Panc1 (cell line): ENCODE measurements at regions not wholly inside any gene's neighbourhood (a gene's known extent, or its start where the extent isn't known, plus 50 kb on each side); places are given as distances from the start of the nearest gene placed in this dataset.

Source experiments
- ATAC-seq: fragments of 200-7000 bp; cut with Tn5 transposase; 2 replicates; pipeline ENCODE4 v1.9.1; 2020; ENCODE audit warnings: mild to moderate bottlenecking, moderate library complexity
- BruUV-seq: library from RNA; stranded (reverse); fragments of 400-500 nt; replicated peaks from 2 replicates; lab custom pipeline; 2021; lab: Mats Ljungman, UMichigan
- CTCF ChIA-PET: fragments of 300-600 bp; sonication (Branson Sonifier 250); formaldehyde crosslinking; loops from one replicate; lab custom pipeline; 2022; ENCODE audit warnings: antibody characterized with exemption; lab: Charles Lee
- POLR2A ChIA-PET: fragments of 300-600 bp; sonication (Branson Sonifier 250); formaldehyde crosslinking; loops from one replicate; lab custom pipeline; 2022; ENCODE audit warnings: antibody characterized with exemption; lab: Charles Lee
- DNase-seq: peaks from one replicate; pipeline ENCODE4 v3.0.0-alpha.2; 2010; ENCODE audit warnings: low read depth, low spot score
- H3K27ac ChIP-seq: 2 replicates; pipeline ENCODE4 v1.5.1; 2011; ENCODE audit warnings: mild to moderate bottlenecking, low read length, inconsistent platforms
- H3K27me3 ChIP-seq: fragments of 200-500 bp; sonication (Bioruptor generic); 2 replicates; pipeline ENCODE4 v1.6.0; 2014; ENCODE audit warnings: low read length, inconsistent platforms; ENCODE audit not compliant: control insufficient read depth, insufficient read depth
- H3K36me3 ChIP-seq: fragments of 200-500 bp; sonication (Bioruptor generic); 2 replicates; pipeline ENCODE4 v1.5.1; 2014; ENCODE audit warnings: inconsistent platforms, mild to moderate bottlenecking, low read length, moderate library complexity; ENCODE audit not compliant: control insufficient read depth, insufficient read depth
- H3K4me1 ChIP-seq: 2 replicates; pipeline ENCODE4 v1.5.1; 2011; ENCODE audit warnings: inconsistent platforms, mild to moderate bottlenecking, low read length, moderate library complexity; ENCODE audit not compliant: control insufficient read depth, insufficient read depth
- H3K4me3 ChIP-seq, 2 experiments: 2 replicates each; pipeline ENCODE4 v1.5.1; 2011 to 2012; ENCODE audit warnings: low read depth in 2 of 2, low read length in 2 of 2, mild to moderate bottlenecking in 2 of 2, inconsistent platforms in 1 of 2, moderate library complexity in 1 of 2
- H3K9me3 ChIP-seq: fragments of 200-500 bp; sonication (Bioruptor generic); 2 replicates; pipeline ENCODE4 v1.5.1; 2014; ENCODE audit warnings: low read depth, mild to moderate bottlenecking, inconsistent platforms, low read length, moderate library complexity; ENCODE audit not compliant: control insufficient read depth, insufficient read depth
- CTCF ChIP-seq: fragments of 450-650 bp; IDR thresholded peaks from 2 replicates; pipeline ENCODE4 v1.5.1; 2017; ENCODE audit warnings: mild to moderate bottlenecking
- POLR2AphosphoS5 ChIP-seq: IDR thresholded peaks from 2 replicates; pipeline ENCODE4 v1.6.1; 2012; ENCODE audit warnings: mild to moderate bottlenecking, low read depth, low read length, moderate library complexity
- REST ChIP-seq, 2 experiments: IDR thresholded peaks; 2 replicates each; pipeline ENCODE4 v1.6.1; 2011 to 2012; ENCODE audit warnings: low read depth in 2 of 2, control low read depth in 1 of 2, low read length in 1 of 2, mild to moderate bottlenecking in 1 of 2, moderate library complexity in 1 of 2; ENCODE audit not compliant: insufficient read depth in 1 of 2
- SIN3A ChIP-seq: IDR thresholded peaks from 2 replicates; pipeline ENCODE4 v1.6.1; 2012; ENCODE audit warnings: low read depth, mild to moderate bottlenecking, low read length, moderate library complexity, borderline replicate concordance; ENCODE audit not compliant: insufficient read depth
- TCF7L2 ChIP-seq: IDR thresholded peaks from 2 replicates; pipeline ENCODE4 v1.6.1; 2011; ENCODE audit warnings: mild to moderate bottlenecking, low read depth, low read length, inconsistent platforms
- in situ Hi-C: cut with HindIII; loops from 2 replicates; pipeline ENCODE4 v1.10.0; 2016; ENCODE audit warnings: low sequenced_read_pairs, low pct_unique_long_range_greater_than_20kb
- intact Hi-C: fragments of 100-400 bp; cut with micrococcal nuclease; formaldehyde crosslinking; loops from one replicate; pipeline ENCODE4 v1.10.0; 2022; ENCODE audit not compliant: unreplicated experiment

GRCh38 chr1:232899268-232899667, 51.1 kb upstream of the NTPCR start:
- Histone ChIP-seq H3K27me3 (peaks cover 2% of the 10 kb centered on the region; the same call in 1 of the 2 replicates), H3K9me3 (no peaks in the 10 kb centered on the region; the same call in 1 of the 2 replicates), H3K4me1 (no peaks in the 10 kb centered on the region), H3K27ac (no peak overlapping the region), H3K36me3 (no peaks in the 10 kb centered on the region), H3K4me3 (no peak overlapping the region)
- CTCF ChIA-PET, result no interaction called here
- intact Hi-C loops (no loop called here), in situ Hi-C loops (no loop called here)
- DNase-seq (no peak), ATAC-seq (no peak)
- TF ChIP-seq SIN3A, result no peak
- TF ChIP-seq POLR2AphosphoS5, result no peak
- no peak for TF ChIP-seq CTCF
- no peak for TF ChIP-seq REST (IDR thresholded peaks at IDR 0.05; ENCODE audit: insufficient read depth in 1 of 2, low read depth in 2 of 2, low read length in 1 of 2)
- no peak for TF ChIP-seq TCF7L2
- POLR2A ChIA-PET, result interaction anchor here (0.6 kb wide), 1 partner anchor 36 kb away, joined by 6 read pairs; no protein-coding TSS in a partner anchor
- BruUV-seq, result no TSS peak

DNA sequence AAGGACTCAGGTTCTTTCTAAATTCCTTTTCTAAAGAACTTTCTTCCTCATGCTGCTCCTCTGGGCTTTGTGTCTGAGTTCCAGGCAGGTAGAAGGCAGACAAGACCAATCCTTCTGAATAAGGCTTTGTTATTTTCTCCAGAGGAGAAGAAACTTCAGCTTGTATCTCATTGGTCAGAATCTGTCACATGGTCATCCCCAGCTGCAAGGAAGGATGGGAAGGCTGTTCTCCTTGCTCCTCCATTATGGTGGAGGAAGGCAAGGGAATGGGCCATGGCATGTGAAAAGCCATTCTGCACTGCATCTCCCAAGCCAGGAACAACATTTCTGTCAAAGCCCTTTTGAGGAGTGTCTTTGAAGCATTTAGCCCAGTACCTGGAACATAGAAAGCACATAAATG, 50.6 kb upstream of the NTPCR start:
- Histone ChIP-seq H3K36me3 (no peaks in the 10 kb centered on the region), H3K27me3 (peaks cover 2% of the 10 kb centered on the region; the same call in 1 of the 2 replicates), H3K9me3 (no peaks in the 10 kb centered on the region; the same call in 1 of the 2 replicates), H3K27ac (no peak overlapping the region), H3K4me3 (no peak overlapping the region), H3K4me1 (no peaks in the 10 kb centered on the region)
- ChIA-PET POLR2A (no interaction called here), CTCF (no interaction called here)
- BruUV-seq, result no TSS peak
- DNase-seq, result no peak
- intact Hi-C loops (no loop called here), in situ Hi-C loops (no loop called here)
- no peak for TF ChIP-seq REST (IDR thresholded peaks at IDR 0.05; ENCODE audit: insufficient read depth in 1 of 2, low read depth in 2 of 2, low read length in 1 of 2)
- no peak for TF ChIP-seq CTCF
- no peak for TF ChIP-seq TCF7L2
- TF ChIP-seq POLR2AphosphoS5, result no peak
- TF ChIP-seq SIN3A, result no peak
- ATAC-seq, result no peak
